Activated T-cell treated with anti-CD3 and anti-CD28 coated beads for 24 hours (primary cell): ENCODE measurements at regions not wholly inside any gene's neighbourhood (a gene's known extent, or its start where the extent isn't known, plus 50 kb on each side); places are given as distances from the start of the nearest gene placed in this dataset.
"Not testable (repeated sequence)": the region's sequence is repeated elsewhere in the genome, so short reads cannot be mapped to it uniquely, and the experiment has no call there.

Experiments
- DNase-seq: peaks from one replicate; pipeline ENCODE4 v3.0.0-alpha.2; 2020; ENCODE audit warnings: low read depth

DNA sequence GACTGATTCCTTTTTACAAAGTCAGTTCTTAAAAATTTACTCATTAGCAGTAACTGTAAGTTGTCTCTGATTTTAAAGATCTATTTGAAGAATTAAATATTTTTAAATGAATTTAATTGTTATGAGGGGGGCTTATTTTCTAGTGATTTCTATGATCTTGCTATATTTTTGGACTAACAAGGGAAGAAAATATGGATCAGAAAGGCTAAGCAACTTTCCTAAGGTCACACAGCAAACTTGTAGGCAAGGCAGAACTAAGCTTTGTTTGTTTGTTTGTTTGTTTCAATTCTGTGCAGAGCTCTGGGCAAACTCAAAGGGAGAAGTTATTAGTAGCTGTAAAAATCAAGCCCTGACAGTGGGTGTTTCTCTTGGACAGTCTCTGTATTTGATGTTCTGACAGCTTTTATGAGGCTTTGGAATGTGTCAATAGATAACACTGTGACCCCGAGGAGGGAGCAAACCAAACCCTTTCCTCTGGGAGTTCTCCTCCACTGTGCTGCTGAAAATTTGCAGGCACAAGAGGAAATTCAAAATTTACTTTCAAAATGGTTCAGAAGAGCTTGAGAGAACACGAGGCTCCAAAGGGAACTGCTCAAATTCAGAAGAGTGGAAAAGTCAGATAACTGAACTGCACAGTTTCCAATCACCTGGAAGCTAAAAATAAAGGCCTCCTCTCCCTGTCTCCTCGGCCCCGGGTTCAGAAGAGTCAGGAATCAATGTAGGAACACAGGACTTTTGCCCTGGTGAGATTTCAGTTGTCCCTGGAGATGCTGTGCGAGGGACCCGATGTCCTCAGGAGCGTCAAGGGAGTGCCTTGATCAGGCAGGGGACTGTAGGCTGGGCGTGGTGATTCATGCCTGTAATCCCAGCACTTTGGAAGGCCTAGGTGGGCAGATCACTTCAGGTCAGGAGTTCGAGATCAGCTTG lies 325.7 kb downstream of the GATA3 start:
- DNase-seq, result no peak

DNA sequence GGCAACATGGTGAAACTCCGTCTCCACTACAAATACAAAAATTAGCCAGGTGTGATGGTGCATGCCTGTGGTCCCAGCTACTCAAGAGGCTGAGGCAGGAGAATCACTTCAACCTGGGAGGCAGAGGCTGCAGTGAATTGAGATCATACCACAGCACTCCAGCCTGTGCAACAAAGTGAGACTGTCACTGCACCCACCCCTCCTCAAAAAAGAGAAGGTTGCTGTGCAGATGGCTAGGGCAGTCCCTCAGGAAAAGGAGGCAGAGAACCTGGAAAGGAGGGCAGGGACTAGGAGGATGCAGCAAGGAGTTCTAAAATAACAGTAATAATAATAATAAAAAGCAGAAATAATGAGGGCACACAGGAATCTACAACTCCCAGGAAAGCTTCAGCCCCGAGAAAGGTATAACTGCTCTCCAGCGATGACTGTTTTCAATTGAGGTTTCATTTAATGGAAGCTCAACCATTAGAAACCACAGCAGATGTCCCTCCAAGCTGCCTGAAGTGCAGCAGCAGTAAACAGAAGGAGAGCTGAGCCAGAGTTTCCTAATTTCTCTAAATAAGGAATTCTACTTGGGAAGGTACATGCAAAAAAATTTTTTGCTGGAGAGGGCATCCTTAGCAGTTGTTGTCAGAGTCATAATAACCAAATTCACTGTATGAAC lies 326.5 kb downstream of the GATA3 start:
- DNase-seq, result no peak

DNA sequence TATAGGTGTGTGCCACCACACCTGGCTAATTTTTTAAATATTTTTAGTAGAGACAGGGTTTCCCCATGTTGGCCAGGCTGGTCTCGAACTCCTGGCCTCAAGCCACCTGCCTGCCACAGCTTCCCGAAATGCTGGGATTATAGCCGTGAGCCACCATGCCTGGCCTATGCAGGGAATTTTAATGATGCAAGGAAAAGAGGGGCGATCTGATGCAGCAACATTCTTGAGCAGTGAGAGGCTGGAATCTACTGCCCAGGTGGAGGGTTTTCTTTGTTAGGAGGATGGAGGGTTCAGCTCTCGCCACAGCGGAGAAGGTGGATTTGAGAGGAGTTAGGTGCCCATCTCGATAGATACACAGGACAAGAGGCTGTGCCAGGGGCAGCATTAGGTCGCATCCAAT lies 332.3 kb downstream of the GATA3 start:
- DNase-seq, result no peak

DNA sequence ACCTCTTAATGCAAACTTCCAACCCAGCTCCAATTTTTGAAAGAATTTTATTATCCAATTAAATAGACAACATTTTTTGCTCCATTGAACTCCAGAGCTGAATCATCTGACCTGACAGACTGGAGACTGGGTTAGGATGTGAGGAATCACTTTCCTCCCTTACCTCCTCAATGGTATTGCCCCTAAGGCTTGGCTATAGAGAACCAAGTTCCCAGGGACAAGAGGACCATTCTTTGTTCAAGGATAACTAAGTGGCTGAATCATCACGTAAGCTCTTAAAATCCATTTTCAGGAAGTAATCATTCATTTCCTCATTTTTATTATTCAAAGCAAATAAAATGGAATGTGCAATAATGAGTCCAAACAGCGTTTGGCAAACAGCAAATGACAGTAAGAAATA lies 335.1 kb downstream of the GATA3 start:
- DNase-seq, result no peak

DNA sequence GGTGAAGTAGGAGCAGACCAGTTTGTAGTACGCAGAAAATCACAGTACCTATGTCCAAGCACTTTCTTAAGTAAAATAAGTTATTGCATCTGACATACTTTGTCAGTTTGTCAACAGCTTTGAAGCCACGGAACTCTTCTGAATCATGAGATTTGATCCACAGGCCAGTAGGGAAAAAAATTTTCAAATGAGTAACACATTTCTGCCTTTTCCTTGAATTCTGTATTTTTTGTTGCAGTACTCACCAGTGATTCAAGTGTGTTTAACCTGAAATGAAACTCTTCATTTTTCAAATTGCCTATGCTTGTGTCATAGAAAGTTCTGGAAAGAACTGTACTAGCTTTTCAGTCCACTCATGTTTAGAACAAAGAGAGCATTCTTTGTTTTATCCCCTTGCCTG lies 337.7 kb downstream of the GATA3 start:
- no peak for DNase-seq

DNA sequence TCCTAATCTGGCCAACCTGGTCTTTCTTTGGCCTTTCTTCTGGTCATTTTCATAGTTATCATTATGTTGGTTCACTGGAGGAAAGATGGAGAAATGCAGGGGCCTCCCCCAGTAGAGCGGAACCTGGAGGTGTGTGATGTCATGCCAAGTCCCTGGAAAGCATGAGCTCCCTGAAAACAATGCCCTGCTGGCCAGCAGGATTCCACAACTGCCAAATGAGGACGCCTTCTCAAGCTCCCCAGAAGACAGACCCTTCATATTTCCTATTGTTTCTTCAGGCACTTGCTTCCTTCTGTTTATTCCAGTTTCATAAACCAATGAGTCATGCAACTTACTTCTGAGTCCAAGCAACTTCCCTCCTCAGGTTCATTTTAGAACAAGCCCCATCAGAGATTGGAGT lies 339.0 kb downstream of the GATA3 start:
- DNase-seq, result no peak

DNA sequence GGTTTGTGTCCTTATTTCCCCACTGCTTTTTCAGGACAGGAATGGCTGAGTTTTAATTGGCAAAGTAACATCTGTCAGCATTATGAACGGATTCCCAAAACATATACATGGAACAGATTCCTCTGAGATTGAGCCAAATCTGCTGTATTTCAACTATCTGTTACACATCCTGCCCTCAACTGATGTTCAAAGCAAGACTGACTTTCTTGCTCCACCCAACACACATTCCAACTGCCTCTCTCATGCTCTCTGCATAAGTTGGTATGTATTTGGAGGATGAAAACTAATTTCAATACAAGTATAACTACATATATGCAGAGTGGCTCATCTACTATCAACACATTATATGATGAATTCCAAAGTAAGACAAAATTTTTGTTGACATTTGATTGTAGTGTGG lies 342.2 kb downstream of the GATA3 start:
- DNase-seq, result no peak

DNA sequence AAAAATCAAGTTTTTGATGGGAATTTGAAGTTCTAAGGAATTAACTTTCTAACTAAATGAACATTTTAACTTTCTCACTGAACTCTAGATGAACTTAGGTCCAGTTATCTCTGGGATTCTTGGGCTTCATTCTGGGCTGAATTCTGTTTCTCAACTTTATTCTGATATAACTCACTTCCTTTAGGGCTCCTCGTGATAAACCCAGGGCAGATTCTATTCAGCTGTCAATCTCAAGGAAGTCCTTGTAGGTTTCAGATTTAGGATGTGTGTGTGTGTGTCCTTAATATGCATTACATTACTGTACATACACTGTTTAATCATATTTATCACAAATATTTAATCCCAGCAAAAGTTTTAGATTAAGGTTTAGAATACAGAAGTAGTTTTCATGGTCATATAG lies 344.3 kb downstream of the GATA3 start:
- DNase-seq, result no peak

DNA sequence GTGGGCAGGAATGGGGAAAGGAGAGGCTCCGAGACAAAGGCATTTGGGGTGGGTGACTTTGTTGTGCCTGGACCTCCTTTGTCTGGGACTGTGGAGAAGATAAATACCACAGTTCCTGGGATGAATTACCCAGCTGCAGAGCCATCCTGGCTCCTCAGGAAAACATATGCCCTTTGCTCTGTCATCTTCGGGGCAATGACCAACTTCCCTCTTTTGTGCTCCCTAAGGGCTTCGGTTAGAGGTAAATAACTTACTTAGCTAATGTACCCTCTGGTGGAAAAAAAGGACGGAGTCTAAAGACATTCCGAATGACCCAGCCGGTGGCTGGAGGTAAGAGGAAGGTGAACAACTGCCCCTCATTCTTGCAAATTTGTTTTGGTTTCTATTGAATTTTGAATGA lies 345.7 kb downstream of the GATA3 start:
- no peak for DNase-seq

DNA sequence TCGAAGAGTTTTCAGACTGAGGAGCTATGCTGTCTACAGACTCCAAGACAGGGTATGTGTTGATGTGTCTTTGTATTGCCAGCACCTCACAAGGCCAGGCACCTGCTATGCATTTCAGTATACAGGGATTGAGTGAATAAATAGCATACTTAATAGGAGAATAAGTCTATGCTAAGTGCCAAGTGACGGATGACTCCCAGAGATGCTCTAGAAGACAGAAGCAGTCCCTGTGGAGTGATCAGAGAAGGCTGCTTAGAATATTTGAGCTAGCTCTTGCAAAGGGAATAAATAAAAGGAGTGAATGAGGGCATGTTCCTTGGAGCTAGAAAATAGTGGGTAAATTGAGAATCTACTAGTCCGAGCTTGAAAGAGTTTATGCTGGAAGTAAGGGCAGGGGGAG lies 346.4 kb downstream of the GATA3 start:
- no peak for DNase-seq

DNA sequence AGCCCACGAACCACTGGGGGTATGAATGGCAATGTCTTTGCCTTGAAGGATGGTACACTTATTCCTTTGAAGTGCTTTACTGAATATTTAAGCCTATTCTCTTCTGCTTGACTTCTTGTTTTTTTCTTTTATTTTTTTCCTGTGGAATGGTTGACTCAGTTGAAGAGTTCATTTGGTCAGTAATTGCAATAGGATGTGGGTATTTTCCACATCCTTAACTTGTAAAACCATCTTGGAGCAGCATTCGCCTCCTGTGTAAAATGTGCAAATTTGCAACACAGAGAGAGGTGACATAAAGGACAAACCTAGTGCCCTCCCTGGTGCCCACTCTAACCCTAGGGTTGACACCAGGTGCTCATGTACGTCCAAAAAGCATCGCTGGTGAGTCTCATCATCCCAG lies 347.0 kb downstream of the GATA3 start:
- DNase-seq, result no peak

DNA sequence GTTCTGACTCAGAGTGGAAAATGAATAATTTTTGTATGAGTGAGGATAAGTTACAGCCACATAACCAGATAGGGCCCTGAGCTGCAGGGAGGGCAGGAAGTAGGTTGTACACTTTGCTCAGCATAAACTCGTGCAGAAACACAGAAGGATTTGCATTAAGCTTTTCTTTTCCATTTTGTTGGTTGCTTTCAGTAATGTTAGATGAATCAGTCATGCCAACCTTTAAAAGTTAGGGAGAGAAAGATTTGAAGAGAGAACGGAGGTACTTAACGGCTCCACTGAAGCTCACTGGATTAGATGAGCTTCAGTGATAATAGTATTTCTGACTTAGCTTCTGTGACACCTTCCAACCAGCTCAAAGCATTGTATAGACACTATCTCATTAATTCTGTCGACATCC lies 348.1 kb downstream of the GATA3 start:
- peak; percentile 30 for DNase-seq

DNA sequence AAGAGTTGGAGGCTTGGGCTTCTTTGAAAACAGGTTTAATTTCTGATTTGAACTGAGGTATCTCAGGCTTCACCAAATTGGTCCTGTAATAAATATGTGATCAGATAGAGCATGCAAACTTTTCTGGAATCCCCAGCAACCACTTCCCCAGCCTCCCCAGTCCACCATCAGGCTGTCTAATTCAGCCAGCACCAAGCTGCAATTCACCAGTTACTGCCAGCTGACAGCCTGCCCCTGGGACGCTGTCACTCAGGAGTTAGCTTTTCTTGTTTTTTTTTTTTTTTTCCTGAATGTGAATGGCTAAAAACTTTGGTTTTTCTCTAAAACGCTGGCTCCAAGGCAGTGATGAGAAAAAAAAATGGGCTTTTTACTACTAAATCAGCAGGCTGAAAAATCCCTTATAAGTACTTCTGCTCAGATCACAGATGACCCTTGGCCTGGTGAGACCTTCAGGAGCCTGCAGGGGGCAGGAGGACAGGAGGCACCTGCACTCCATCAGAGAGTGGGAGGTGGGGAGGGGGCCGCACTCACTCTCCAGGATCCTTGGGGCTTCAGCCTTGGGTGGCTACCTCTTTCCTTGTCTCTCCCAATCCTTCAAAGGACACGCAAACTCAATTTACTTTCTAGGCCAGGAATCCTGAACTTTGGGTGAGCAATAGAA lies 349.4 kb downstream of the GATA3 start:
- no peak for DNase-seq

DNA sequence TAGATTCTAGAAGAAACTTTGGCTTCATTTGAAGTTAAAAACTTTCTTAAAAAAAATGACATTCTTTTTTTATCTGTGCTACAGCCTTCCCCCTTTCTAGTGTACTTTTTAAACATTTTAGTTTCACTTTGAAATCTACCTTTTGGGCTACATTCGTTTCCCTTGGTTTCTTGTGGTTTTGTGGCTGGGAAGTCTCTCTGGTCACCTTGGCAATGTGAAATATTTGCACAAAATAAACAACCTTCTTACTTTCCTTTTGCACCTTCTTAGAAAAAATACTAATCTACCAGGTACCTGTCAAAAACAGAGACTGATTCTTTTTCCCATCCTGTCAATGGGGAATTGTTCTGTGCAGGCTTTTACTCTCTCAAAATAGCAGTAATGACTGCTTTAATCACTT lies 350.2 kb downstream of the GATA3 start:
- DNase-seq, result no peak

DNA sequence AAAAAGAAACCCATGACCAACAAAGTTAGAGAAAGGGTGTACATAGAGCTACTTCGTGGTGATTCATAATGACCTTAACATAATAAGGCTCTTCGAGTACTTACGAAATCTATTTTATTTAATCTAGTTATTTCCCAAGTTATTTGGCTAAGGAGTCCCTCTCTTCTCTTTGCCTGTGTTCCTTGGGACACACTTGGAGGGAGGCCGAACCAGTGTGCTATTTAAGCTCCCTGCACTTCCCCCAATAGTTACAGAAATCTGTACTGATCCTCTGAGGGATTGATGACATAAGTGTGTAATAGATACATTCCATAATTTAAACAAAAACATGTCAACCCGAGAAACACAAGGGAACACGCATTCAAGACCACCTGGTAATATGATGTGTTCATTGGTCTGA lies 351.1 kb downstream of the GATA3 start:
- DNase-seq, result no peak

DNA sequence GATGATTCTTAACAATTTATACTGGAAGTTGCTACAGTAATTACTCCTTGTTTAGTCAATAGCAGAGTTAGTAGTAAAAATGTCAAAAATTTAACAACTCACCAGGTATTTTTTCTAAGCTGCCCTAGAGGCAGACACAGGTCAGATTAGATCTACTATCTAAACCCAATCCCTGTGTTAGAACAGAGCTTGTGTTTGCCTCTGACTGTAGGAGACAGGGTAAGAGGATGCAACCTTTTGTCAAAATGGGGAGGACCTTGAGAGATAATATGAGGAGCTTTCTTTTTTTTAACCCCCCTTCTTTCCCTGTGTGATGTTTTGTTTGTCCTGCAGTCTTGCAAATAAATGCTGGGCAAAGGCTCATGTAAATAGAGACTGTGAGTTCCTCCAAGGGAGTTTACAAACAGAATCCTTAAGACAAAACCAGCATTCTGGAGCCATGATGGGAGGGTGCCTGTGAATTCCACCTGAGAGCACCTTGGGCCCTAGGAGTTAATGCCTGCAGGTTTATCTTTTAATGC lies 353.1 kb downstream of the GATA3 start:
- no peak for DNase-seq

DNA sequence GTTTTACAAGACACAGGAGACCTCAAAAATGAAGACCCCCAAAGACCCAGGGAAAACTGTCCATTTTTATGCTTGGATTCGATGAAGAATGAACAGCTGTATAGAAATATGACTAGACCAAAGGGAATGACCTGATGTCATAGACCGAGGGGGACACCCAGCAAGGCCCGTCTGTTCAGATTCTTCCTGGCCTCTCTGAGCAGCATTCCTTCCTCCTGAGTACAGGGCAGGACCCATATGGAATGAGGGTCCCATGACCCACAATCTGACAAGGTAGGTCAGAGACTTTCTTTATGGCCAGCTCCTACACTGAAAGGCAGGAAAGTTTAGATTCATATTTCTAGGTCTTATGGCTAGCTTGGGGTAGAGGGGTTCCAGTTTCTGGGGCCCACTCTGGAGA lies 356.0 kb downstream of the GATA3 start:
- no peak for DNase-seq

DNA sequence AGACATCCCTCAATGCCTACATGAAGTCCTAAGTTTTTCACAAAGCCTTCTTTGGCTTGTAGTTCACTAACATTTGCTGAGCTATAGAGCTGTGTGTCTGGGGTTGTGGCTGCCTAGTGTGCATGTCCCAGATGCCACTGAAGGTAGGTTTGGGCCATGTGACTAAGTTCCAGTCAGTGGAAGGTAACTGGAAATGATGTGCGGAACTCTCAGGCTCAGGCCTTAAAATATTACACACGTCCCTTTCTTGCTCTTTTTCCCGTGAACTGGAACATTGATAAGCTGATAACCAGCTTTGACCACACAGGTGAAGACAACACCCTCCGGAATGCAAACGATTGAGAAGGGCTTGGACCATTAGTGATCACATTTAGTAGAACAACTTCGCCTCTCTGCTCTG lies 358.1 kb downstream of the GATA3 start:
- no peak for DNase-seq

DNA sequence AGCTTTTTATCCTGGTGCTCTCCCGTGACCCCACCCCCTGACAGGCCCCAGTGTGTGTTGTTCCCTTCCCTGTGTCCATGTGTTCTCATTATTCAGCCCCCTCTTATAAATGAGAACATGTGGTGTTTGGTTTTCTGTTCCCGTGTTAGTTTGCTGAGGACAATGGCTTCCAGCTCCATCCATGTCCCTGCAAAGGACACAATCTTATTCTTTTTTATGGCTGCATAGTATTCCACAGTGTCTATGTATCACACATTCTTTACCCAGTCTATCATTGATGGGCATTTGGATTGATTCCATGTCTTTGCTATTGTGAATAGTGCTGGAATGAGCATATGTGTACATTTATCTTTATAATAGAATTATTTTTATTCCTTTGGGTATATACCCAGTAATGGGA lies 360.5 kb downstream of the GATA3 start:
- not testable (repeated sequence) for DNase-seq

DNA sequence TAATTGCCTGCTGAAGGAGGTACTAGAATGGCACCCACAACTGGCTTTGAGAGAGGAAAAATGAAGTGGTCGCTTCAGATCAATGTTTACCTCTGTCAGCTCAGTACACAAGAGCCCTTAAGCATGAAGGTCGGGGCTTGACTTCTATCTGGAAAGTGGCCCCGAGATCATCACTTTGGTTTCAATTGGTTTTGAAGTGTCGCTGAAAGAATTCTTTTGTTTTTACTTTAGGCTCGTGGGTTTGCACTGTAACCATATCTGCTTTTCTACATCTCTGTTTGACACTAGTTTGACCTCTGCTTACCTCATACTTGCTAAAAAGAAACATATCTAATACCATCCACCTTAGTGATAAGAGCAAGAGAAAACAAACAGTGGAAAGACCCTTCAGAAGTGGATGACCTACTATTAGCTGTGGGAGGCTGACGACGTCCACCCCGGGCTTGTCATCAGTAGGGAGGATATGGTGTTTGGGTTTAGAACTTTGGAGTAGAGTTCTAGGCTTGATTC lies 361.8 kb downstream of the GATA3 start:
- no peak for DNase-seq

DNA sequence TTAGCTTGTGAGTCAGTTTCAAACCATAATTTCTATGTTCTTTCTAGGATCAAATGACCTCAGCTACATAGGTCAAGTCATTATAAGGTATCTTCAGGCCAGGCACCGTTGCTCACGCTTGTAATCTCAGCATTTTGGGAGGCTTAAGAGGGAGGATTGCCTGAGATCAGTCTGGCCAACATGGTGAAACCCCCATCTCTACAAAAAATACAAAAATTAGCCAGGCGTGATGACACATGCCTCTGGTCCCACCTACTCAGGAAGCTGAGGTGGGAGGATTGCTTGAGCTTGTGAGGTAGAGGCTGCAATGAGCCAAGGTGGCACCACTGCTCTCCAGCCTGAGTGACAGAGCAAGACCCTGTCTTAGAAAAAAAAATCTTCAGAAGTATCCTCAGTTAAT lies 362.3 kb downstream of the GATA3 start:
- no peak for DNase-seq

DNA sequence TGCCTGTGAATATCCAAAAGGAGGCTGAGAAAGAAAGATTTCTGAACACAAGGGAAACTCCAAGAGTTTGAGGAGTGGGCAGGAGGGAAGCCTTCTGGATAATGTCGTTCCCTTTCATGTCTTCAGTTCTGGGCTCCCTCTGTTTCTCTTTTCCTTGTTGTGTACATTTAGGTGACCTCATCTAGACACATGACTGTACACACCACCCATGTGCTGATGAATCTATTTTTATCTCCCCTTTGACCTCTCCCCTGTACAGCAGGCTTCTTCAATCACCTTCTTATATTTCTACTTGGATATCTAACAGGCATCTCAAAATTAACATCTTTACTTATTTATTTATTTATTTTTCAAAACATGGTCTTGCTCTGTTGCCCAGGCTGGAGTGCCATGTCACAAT lies 363.1 kb downstream of the GATA3 start:
- no peak for DNase-seq

DNA sequence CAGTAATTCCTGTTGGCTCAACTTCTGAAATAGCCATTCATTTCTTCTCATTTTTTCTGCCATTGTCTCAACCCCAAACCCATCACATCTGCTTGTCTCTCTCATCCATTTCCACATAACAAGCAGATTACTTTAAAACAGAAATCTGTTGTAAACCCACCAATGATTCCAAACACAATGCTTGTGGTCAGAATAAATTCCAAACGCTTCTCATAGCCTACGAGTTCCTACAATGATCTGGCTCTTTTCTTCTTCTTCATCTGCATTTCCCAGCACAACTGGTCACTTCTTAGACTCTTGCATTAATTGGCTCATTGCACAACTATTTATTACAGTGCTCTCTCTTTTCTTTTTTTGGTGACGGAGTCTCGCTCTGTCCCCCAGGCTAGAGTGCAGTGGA lies 364.1 kb downstream of the GATA3 start:
- no peak for DNase-seq
